Vagina (tissue), 2 donors: ENCODE measurements at regions not wholly inside any gene's neighbourhood (a gene's known extent, or its start where the extent isn't known, plus 50 kb on each side); places are given as distances from the start of the nearest gene placed in this dataset.

ENCODE experiments used
- CTCF ChIP-seq, 3 experiments: fragments of 450-650 bp in 2 of 3; fragments of 200-600 bp in 1 of 3; sonication (generic) in 1 of 3; IDR thresholded peaks; one replicate each; pipeline ENCODE4 v1.5.1; 2017 to 2019; ENCODE audit warnings: antibody characterized with exemption in 3 of 3, mild to moderate bottlenecking in 2 of 3, moderate library complexity in 2 of 3
- POLR2A ChIP-seq, 2 donors: fragments of 450-650 bp; IDR thresholded peaks; one replicate each; pipeline ENCODE4 v1.6.1; 2017; ENCODE audit warnings: antibody characterized with exemption in 2 of 2, mild to moderate bottlenecking in 2 of 2, moderate library complexity in 2 of 2

- TF ChIP-seq POLR2A (IDR thresholded peaks at IDR 0.05) (no peak), CTCF (IDR thresholded peaks at IDR 0.05) (no peak)
These were observed 1817.1 kb downstream of the BRINP3 start for GRCh38 chr1:188660572-188660971.
